LHCN-M2 (cell line): ENCODE measurements at regions not wholly inside any gene's neighbourhood (a gene's known extent, or its start where the extent isn't known, plus 50 kb on each side); places are given as distances from the start of the nearest gene placed in this dataset.
"Not testable (repeated sequence)": the region's sequence is repeated elsewhere in the genome, so short reads cannot be mapped to it uniquely, and the experiment has no call there.

Source experiments
- DNase-seq: peaks from one replicate; pipeline ENCODE4 v3.0.0-alpha.2; 2012; ENCODE audit warnings: low read depth

GRCh38 chr9:1115370-1115769 lies 65.2 kb downstream of the DMRT2 start:
- no peak for DNase-seq

- DNase-seq = no peak
Measured at GRCh38 chr9:1117439-1117838, 67.3 kb downstream of the DMRT2 start.

GRCh38 chr9:1120500-1121165 lies 70.5 kb downstream of the DMRT2 start:
- no peak for DNase-seq

- no peak for DNase-seq
Measured at GRCh38 chr9:1125741-1126140, 75.6 kb downstream of the DMRT2 start.

- no peak for DNase-seq
Measured at GRCh38 chr9:1128046-1128445, 77.9 kb downstream of the DMRT2 start.

GRCh38 chr9:1129382-1129781 lies 79.2 kb downstream of the DMRT2 start:
- DNase-seq = no peak

- no peak for DNase-seq
Measured at GRCh38 chr9:1140057-1140456, 89.9 kb downstream of the DMRT2 start.

- no peak for DNase-seq
Measured at GRCh38 chr9:1151691-1152090, 101.5 kb downstream of the DMRT2 start.

- DNase-seq = no peak
Measured at GRCh38 chr9:1152171-1152570, 102.0 kb downstream of the DMRT2 start.

- peak; percentile 9 for DNase-seq
Measured at GRCh38 chr9:1154739-1155138, 104.6 kb downstream of the DMRT2 start.

GRCh38 chr9:1155602-1156001 lies 105.4 kb downstream of the DMRT2 start:
- no peak for DNase-seq

- DNase-seq = no peak
Measured at GRCh38 chr9:1156794-1157550, 106.8 kb downstream of the DMRT2 start.

GRCh38 chr9:1157836-1158235 lies 107.7 kb downstream of the DMRT2 start:
- no peak for DNase-seq

- DNase-seq = no peak
Measured at GRCh38 chr9:1170918-1171317, 120.8 kb downstream of the DMRT2 start.

- no peak for DNase-seq
Measured at GRCh38 chr9:1171546-1171945, 121.4 kb downstream of the DMRT2 start.

GRCh38 chr9:1173211-1173610 lies 123.1 kb downstream of the DMRT2 start:
- no peak for DNase-seq

GRCh38 chr9:1173993-1174392 lies 123.8 kb downstream of the DMRT2 start:
- DNase-seq = no peak

GRCh38 chr9:1179366-1179765 lies 129.2 kb downstream of the DMRT2 start:
- no peak for DNase-seq

- DNase-seq = no peak
Measured at GRCh38 chr9:1184146-1184545, 134.0 kb downstream of the DMRT2 start.

- DNase-seq = not testable (repeated sequence)
Measured at GRCh38 chr9:1187137-1187536, 137.0 kb downstream of the DMRT2 start.

GRCh38 chr9:1195636-1196035 lies 145.5 kb downstream of the DMRT2 start:
- DNase-seq = not testable (repeated sequence)

GRCh38 chr9:1198085-1198484 lies 147.9 kb downstream of the DMRT2 start:
- DNase-seq = peak; percentile 26

GRCh38 chr9:1200847-1201251 lies 150.7 kb downstream of the DMRT2 start:
- DNase-seq = no peak
